K562 (cell line): ENCODE measurements at regions not wholly inside any gene's neighbourhood (a gene's known extent, or its start where the extent isn't known, plus 50 kb on each side); places are given as distances from the start of the nearest gene placed in this dataset.

Source experiments
- TAF1 ChIP-seq: IDR thresholded peaks from 2 replicates; pipeline ENCODE4 v1.6.1; 2011; ENCODE audit warnings: mild to moderate bottlenecking, low read length, moderate library complexity; ENCODE audit not compliant: insufficient read depth, control insufficient read depth, severe bottlenecking; ENCODE audit errors: extremely low read depth
- ZNF561 ChIP-seq: fragments of 450-650 bp; formaldehyde crosslinking; conservative IDR thresholded peaks from 2 replicates; pipeline ENCODE4 v1.4.0; 2020; ENCODE audit warnings: mild to moderate bottlenecking, moderate library complexity

DNA sequence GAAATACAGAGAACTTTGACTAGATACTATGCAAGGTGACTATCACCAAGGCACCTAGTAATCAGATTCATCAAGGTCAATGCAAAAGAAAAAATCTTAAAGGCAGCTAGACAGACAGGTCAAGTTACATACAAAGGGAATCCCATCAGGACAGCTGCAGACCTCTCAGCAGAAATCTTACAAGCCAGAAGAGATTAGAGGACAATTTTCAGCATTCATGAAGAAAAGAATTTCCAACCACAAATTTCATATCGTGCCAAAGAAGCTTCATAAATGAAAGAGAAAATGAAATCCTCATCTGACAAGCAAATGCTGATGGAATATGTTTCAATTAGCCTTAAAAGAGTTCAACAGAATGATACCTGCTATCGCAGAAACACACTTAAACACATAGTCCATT, 913.7 kb downstream of the RPS29 start:
- TF ChIP-seq ZNF561 (CRISPR knock-in tag) (no peak), TAF1 (no peak)
